Fibroblast of lung (primary cell): ENCODE measurements at regions not wholly inside any gene's neighbourhood (a gene's known extent, or its start where the extent isn't known, plus 50 kb on each side); places are given as distances from the start of the nearest gene placed in this dataset.

Experiments
- DNase-seq, 2 donors: peaks; one replicate each; pipeline versions ENCODE4 v3.0.0 to v3.0.0-alpha.2; 2010; ENCODE audit warnings: low read depth in 2 of 2
- H2AFZ ChIP-seq: 2 replicates; pipeline ENCODE4 v1.5.1; 2012; ENCODE audit warnings: low read length, control low read depth, inconsistent platforms
- H3K27ac ChIP-seq: 2 replicates; pipeline ENCODE4 v1.5.1; 2011; ENCODE audit warnings: low read length, control low read depth; ENCODE audit not compliant: insufficient read depth
- H3K27me3 ChIP-seq: 2 replicates; pipeline ENCODE4 v1.5.1; 2011; ENCODE audit warnings: mild to moderate bottlenecking, low read length; ENCODE audit not compliant: control insufficient read depth, insufficient read depth
- H3K36me3 ChIP-seq: 2 replicates; pipeline ENCODE4 v1.5.1; 2011; ENCODE audit warnings: low read length; ENCODE audit not compliant: control insufficient read depth, insufficient read depth
- H3K4me1 ChIP-seq: 2 replicates; pipeline ENCODE4 v1.5.1; 2011; ENCODE audit warnings: low read length; ENCODE audit not compliant: control insufficient read depth, insufficient read depth; ENCODE audit errors: extremely low read depth
- H3K4me2 ChIP-seq: 2 replicates; pipeline ENCODE4 v1.5.1; 2011; ENCODE audit warnings: low read length, control low read depth; ENCODE audit not compliant: insufficient read depth; ENCODE audit errors: extremely low read depth
- H3K4me3 ChIP-seq, 4 experiments: fragments of 200-600 bp in 1 of 4; sonication (generic) in 1 of 4; replicated peaks in 1 of 4; 2 replicates each; pipeline ENCODE4 v1.5.1; 2011 to 2016; ENCODE audit warnings: low read length in 4 of 4, low read depth in 3 of 4, mild to moderate bottlenecking in 3 of 4, control low read depth in 2 of 4, inconsistent platforms in 1 of 4, mixed read lengths in 1 of 4; ENCODE audit not compliant: insufficient read depth in 1 of 4; ENCODE audit errors: control extremely low read depth in 1 of 4
- H3K79me2 ChIP-seq: 2 replicates; pipeline ENCODE4 v1.5.1; 2012; ENCODE audit warnings: mild to moderate bottlenecking, low read length, inconsistent platforms; ENCODE audit not compliant: control insufficient read depth, insufficient read depth
- H3K9ac ChIP-seq: 2 replicates; pipeline ENCODE4 v1.5.1; 2011; ENCODE audit warnings: mild to moderate bottlenecking, low read length, control low read depth; ENCODE audit not compliant: insufficient read depth
- H3K9me3 ChIP-seq: 2 replicates; pipeline ENCODE4 v1.5.1; 2012; ENCODE audit warnings: low read depth, low read length; ENCODE audit not compliant: control insufficient read depth, insufficient read depth
- H4K20me1 ChIP-seq: 2 replicates; pipeline ENCODE4 v1.5.1; 2011; ENCODE audit warnings: low read length; ENCODE audit not compliant: control insufficient read depth, insufficient read depth; ENCODE audit errors: extremely low read depth
- EZH2 ChIP-seq: IDR thresholded peaks from 2 replicates; pipeline ENCODE4 v1.5.1; 2012; ENCODE audit warnings: low read length, control low read depth, mild to moderate bottlenecking; ENCODE audit errors: missing control alignments
- TF ChIP-seq, protein P1 (sequence below), 2 donors: IDR thresholded peaks in 1 of 2; conservative IDR thresholded peaks in 1 of 2; 1 replicate in 1 of 2; 2 replicates in 1 of 2; pipeline ENCODE4 v1.5.1; 2011 to 2012; ENCODE audit warnings: low read length in 2 of 2, control low read depth in 1 of 2, inconsistent platforms in 1 of 2, low read depth in 1 of 2, mild to moderate bottlenecking in 1 of 2

DNA sequence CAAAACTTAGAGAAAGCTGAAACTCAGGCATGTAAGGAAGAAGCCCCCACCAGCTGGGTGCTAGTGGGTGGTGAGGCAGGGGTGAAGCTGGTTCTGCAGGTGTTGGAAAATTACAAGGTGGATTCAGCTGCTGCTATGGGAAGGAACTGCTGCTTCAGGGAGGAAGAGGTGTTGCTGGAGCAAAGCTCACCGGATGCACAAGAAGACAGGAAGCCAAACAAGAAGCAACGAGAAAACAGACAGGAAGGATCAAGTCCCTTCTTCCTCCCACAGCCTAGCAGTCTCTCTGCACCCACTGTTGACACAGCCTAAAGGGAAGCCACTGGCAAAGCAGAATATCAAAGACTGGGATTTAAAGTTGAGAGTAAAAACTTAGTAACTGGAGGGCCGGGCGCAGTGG lies 100.2 kb upstream of the JADE1 start:
- H3K36me3 ChIP-seq, result no peaks in the 10 kb centered on the region
- TF ChIP-seq, protein P1, sequence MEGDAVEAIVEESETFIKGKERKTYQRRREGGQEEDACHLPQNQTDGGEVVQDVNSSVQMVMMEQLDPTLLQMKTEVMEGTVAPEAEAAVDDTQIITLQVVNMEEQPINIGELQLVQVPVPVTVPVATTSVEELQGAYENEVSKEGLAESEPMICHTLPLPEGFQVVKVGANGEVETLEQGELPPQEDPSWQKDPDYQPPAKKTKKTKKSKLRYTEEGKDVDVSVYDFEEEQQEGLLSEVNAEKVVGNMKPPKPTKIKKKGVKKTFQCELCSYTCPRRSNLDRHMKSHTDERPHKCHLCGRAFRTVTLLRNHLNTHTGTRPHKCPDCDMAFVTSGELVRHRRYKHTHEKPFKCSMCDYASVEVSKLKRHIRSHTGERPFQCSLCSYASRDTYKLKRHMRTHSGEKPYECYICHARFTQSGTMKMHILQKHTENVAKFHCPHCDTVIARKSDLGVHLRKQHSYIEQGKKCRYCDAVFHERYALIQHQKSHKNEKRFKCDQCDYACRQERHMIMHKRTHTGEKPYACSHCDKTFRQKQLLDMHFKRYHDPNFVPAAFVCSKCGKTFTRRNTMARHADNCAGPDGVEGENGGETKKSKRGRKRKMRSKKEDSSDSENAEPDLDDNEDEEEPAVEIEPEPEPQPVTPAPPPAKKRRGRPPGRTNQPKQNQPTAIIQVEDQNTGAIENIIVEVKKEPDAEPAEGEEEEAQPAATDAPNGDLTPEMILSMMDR (conservative IDR thresholded peaks at IDR 0.05 in 1 of 2, IDR thresholded peaks at IDR 0.05 in 1 of 2; ENCODE audit: low read depth in 1 of 2, low read length in 2 of 2), result no peak
- no peak for TF ChIP-seq EZH2
- H3K27ac ChIP-seq, result no peak overlapping the region
- H3K9ac ChIP-seq, result no peak overlapping the region
- H3K4me2 ChIP-seq, result no peak overlapping the region
- H3K4me1 ChIP-seq, result no peaks in the 10 kb centered on the region
- H2AFZ ChIP-seq, result peak overlapping the region; percentile 43
- no peaks in the 10 kb centered on the region for H3K9me3 ChIP-seq
- no peaks in the 10 kb centered on the region for H4K20me1 ChIP-seq
- no peak overlapping the region for H3K4me3 ChIP-seq
- H3K27me3 ChIP-seq, result no peaks in the 10 kb centered on the region
- no peak for DNase-seq
- H3K79me2 ChIP-seq, result no peaks in the 10 kb centered on the region

DNA sequence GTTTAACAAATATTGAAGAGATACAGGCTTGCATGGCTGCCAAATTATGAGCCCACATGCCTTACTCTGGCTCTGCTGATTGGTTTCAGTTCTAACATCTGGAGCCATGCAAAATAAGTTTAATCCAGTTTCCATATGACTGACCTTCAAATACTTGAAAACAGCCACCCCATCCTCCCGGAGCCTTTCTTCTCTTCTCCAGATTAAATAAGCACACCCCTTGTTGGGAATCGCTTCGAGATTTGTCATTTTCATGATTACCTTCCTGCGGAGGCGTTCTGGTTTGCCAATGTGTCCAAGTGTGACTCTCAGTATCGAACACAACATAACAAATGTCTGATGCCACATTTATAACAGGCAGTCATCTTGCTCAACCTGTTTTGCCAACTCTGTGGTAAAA lies 101.6 kb upstream of the JADE1 start:
- Histone ChIP-seq H3K36me3 (no peaks in the 10 kb centered on the region), H3K9ac (no peak overlapping the region), H3K4me1 (no peaks in the 10 kb centered on the region), H4K20me1 (no peaks in the 10 kb centered on the region), H3K4me3 (no peak overlapping the region), H3K9me3 (no peaks in the 10 kb centered on the region), H3K27ac (no peak overlapping the region), H2AFZ (peak overlapping the region; percentile 41), H3K79me2 (no peaks in the 10 kb centered on the region), H3K27me3 (no peaks in the 10 kb centered on the region), H3K4me2 (peak overlapping the region; percentile 44)
- peak; percentile 37 to 44 for DNase-seq
- TF ChIP-seq, protein P1 (conservative IDR thresholded peaks at IDR 0.05 in 1 of 2, IDR thresholded peaks at IDR 0.05 in 1 of 2; ENCODE audit: low read depth in 1 of 2, low read length in 2 of 2), result no peak
- no peak for TF ChIP-seq EZH2

DNA sequence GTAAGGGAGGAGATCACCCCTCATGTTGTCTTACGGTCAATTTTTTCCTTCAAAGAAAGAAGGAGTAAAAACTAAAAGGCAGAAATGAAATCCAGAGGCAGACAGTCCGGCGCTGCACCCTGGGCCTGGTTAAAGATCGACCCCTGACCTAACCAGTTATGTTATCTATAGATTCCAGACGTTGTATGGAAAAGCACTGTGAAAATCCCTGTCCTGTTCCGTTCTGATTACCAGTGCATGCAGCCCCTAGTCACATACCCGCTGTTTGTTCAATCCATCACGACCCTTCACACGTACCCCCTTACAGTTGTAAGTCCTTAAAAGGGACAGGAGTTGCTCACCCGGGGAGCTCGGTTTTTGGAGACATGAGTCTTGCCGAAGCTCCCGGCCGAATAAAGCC lies 105.6 kb upstream of the JADE1 start:
- TF ChIP-seq EZH2, result no peak
- TF ChIP-seq, protein P1 (conservative IDR thresholded peaks at IDR 0.05 in 1 of 2, IDR thresholded peaks at IDR 0.05 in 1 of 2; ENCODE audit: low read depth in 1 of 2, low read length in 2 of 2), result no peak

More for the DNA sequence above, 105.6 kb upstream of the JADE1 start:
- no peak for DNase-seq
- Histone ChIP-seq H4K20me1 (no peaks in the 10 kb centered on the region), H3K9me3 (no peaks in the 10 kb centered on the region), H3K27me3 (no peaks in the 10 kb centered on the region), H2AFZ (no peak overlapping the region), H3K9ac (no peak overlapping the region), H3K79me2 (no peaks in the 10 kb centered on the region), H3K27ac (no peak overlapping the region), H3K4me1 (no peaks in the 10 kb centered on the region), H3K36me3 (no peaks in the 10 kb centered on the region), H3K4me3 (no peak overlapping the region), H3K4me2 (no peak overlapping the region)
